ENCODE measurements at regions not wholly inside any gene's neighbourhood (a gene's known extent, or its start where the extent isn't known, plus 50 kb on each side); places are given as distances from the start of the nearest gene placed in this dataset.

GRCh38 chr4:101464596-101464995 is 117.3 kb upstream of the PPP3CA start:
- TF ChIP-seq USF1 (IDR thresholded peaks at IDR 0.05) (no peak), CREB1 (IDR thresholded peaks at IDR 0.05; ENCODE audit: low read depth) (no peak), EP300 (IDR thresholded peaks at IDR 0.05; ENCODE audit: borderline replicate concordance) (no peak), ZBTB7A (IDR thresholded peaks at IDR 0.05; ENCODE audit: low read depth) (no peak), REST (IDR thresholded peaks at IDR 0.05; ENCODE audit: low read depth) (no peak), YY1 (IDR thresholded peaks at IDR 0.05; ENCODE audit: low read depth) (no peak), TAF1 (IDR thresholded peaks at IDR 0.05; ENCODE audit: low read depth) (no peak), TEAD4 (IDR thresholded peaks at IDR 0.05) (no peak), RAD21 (IDR thresholded peaks at IDR 0.05; ENCODE audit: low read depth) (no peak), CEBPB (IDR thresholded peaks at IDR 0.05) (no peak), EGR1 (IDR thresholded peaks at IDR 0.05) (no peak), FOXM1 (IDR thresholded peaks at IDR 0.05; ENCODE audit: borderline replicate concordance, low read depth) (no peak), NFIC (IDR thresholded peaks at IDR 0.05) (no peak)
- TF ChIP-seq, protein P1, sequence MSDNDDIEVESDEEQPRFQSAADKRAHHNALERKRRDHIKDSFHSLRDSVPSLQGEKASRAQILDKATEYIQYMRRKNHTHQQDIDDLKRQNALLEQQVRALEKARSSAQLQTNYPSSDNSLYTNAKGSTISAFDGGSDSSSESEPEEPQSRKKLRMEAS (IDR thresholded peaks at IDR 0.05) = no peak

All from Ishikawa (cell line).